GM12865 (cell line): ENCODE measurements at regions not wholly inside any gene's neighbourhood (a gene's known extent, or its start where the extent isn't known, plus 50 kb on each side); places are given as distances from the start of the nearest gene placed in this dataset.

ENCODE experiments used
- DNase-seq: peaks from one replicate; pipeline ENCODE4 v3.0.0; 2010; ENCODE audit warnings: low read depth
- H3K4me3 ChIP-seq: 2 replicates; pipeline ENCODE4 v1.5.1; 2011; ENCODE audit warnings: mild to moderate bottlenecking, low read depth, low read length, control low read depth
- CTCF ChIP-seq: IDR thresholded peaks from 2 replicates; pipeline ENCODE4 v1.5.1; 2011; ENCODE audit warnings: low read length, control low read depth, low read depth, inconsistent platforms; ENCODE audit not compliant: insufficient read depth; ENCODE audit errors: missing control alignments

GRCh38 chr5:93018461-93018860 is 562.6 kb downstream of the NR2F1-AS1 start:
- no peak overlapping the region for H3K4me3 ChIP-seq
- DNase-seq, result no peak
- TF ChIP-seq CTCF, result no peak

- no peak for DNase-seq
- no peak for TF ChIP-seq CTCF
- H3K4me3 ChIP-seq, result no peak overlapping the region
Observed at GRCh38 chr5:93017849-93018248, 563.2 kb downstream of the NR2F1-AS1 start.

GRCh38 chr5:93017376-93017775 is 563.6 kb downstream of the NR2F1-AS1 start:
- no peak for TF ChIP-seq CTCF
- no peak overlapping the region for H3K4me3 ChIP-seq
- DNase-seq, result no peak

- no peak for DNase-seq
- no peak for TF ChIP-seq CTCF
- H3K4me3 ChIP-seq, result no peak overlapping the region
Observed at GRCh38 chr5:93010616-93011015, 570.4 kb downstream of the NR2F1-AS1 start.

- no peak for TF ChIP-seq CTCF
- H3K4me3 ChIP-seq, result no peak overlapping the region
- no peak for DNase-seq
Observed at GRCh38 chr5:93010037-93010436, 571.0 kb downstream of the NR2F1-AS1 start.

GRCh38 chr5:93008502-93009207 is 572.4 kb downstream of the NR2F1-AS1 start:
- no peak for DNase-seq
- H3K4me3 ChIP-seq, result no peak overlapping the region
- no peak for TF ChIP-seq CTCF

GRCh38 chr5:93006915-93007314 is 574.1 kb downstream of the NR2F1-AS1 start:
- no peak for DNase-seq
- TF ChIP-seq CTCF, result no peak
- no peak overlapping the region for H3K4me3 ChIP-seq
